Glutamatergic neuron (in vitro differentiated cells): ENCODE measurements at regions not wholly inside any gene's neighbourhood (a gene's known extent, or its start where the extent isn't known, plus 50 kb on each side); places are given as distances from the start of the nearest gene placed in this dataset.

Experiments
- DNase-seq: peaks from one replicate; pipeline ENCODE4 v3.0.0; 2022
- H3K27ac Mint-ChIP-seq: one replicate; pipeline ENCODE4 v1.8.0; 2020; ENCODE audit warnings: mild to moderate bottlenecking, mixed read lengths, inconsistent platforms; ENCODE audit not compliant: unreplicated experiment
- H3K27me3 Mint-ChIP-seq: one replicate; pipeline ENCODE4 v1.8.0; 2020; ENCODE audit warnings: mild to moderate bottlenecking, moderate library complexity, mixed read lengths, inconsistent platforms; ENCODE audit not compliant: unreplicated experiment
- H3K36me3 Mint-ChIP-seq: one replicate; pipeline ENCODE4 v1.8.0; 2020; ENCODE audit warnings: mild to moderate bottlenecking, mixed read lengths, inconsistent platforms; ENCODE audit not compliant: unreplicated experiment
- H3K4me1 Mint-ChIP-seq: one replicate; pipeline ENCODE4 v1.8.0; 2020; ENCODE audit warnings: mild to moderate bottlenecking, low read depth, mixed read lengths, inconsistent platforms; ENCODE audit not compliant: unreplicated experiment
- H3K4me3 Mint-ChIP-seq: one replicate; pipeline ENCODE4 v1.8.0; 2020; ENCODE audit warnings: mild to moderate bottlenecking, mixed read lengths, inconsistent platforms; ENCODE audit not compliant: unreplicated experiment
- H3K9me3 Mint-ChIP-seq: one replicate; pipeline ENCODE4 v1.8.0; 2020; ENCODE audit warnings: mild to moderate bottlenecking, moderate library complexity, mixed read lengths, inconsistent platforms; ENCODE audit not compliant: unreplicated experiment
- TF ChIP-seq, protein P1 (sequence below): fragments of 200-600 bp; sonication (generic); IDR thresholded peaks from one replicate; pipeline ENCODE4 v1.5.0; 2021; ENCODE audit not compliant: partially characterized antibody, unreplicated experiment

DNA sequence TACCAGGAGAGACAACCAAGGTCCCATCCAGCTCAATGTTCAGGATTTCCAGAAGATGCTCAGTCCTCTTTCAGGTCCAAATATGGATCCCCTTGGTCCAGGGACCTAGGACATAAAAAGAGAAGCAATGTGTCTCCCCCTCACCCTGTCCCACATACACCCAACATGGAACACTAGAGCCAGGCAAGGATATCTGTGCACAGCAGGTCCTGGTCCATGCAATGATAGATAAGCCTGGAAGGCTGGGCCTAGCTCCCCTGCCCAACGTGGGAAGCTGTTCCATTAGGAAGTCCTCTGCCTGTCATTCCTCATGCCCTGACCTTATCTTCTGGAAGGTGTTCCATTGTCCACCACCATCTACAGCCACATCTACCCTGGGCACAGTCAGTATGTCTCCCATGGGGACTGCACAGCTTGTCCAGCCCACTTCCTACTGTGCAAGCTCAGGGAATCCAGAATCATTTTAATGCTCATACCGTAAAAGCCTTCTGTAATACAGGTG, 1434.8 kb downstream of the TBC1D22A start:
- no peak overlapping the region for H3K27ac Mint-ChIP-seq
- no peaks in the 10 kb centered on the region for H3K4me1 Mint-ChIP-seq
- DNase-seq, result no peak
- H3K4me3 Mint-ChIP-seq, result no peak overlapping the region
- peaks cover 1% of the 10 kb centered on the region for H3K27me3 Mint-ChIP-seq
- peaks cover 9% of the 10 kb centered on the region for H3K9me3 Mint-ChIP-seq
- TF ChIP-seq, protein P1, sequence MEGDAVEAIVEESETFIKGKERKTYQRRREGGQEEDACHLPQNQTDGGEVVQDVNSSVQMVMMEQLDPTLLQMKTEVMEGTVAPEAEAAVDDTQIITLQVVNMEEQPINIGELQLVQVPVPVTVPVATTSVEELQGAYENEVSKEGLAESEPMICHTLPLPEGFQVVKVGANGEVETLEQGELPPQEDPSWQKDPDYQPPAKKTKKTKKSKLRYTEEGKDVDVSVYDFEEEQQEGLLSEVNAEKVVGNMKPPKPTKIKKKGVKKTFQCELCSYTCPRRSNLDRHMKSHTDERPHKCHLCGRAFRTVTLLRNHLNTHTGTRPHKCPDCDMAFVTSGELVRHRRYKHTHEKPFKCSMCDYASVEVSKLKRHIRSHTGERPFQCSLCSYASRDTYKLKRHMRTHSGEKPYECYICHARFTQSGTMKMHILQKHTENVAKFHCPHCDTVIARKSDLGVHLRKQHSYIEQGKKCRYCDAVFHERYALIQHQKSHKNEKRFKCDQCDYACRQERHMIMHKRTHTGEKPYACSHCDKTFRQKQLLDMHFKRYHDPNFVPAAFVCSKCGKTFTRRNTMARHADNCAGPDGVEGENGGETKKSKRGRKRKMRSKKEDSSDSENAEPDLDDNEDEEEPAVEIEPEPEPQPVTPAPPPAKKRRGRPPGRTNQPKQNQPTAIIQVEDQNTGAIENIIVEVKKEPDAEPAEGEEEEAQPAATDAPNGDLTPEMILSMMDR, result no peak
- peaks cover 9% of the 10 kb centered on the region for H3K36me3 Mint-ChIP-seq

DNA sequence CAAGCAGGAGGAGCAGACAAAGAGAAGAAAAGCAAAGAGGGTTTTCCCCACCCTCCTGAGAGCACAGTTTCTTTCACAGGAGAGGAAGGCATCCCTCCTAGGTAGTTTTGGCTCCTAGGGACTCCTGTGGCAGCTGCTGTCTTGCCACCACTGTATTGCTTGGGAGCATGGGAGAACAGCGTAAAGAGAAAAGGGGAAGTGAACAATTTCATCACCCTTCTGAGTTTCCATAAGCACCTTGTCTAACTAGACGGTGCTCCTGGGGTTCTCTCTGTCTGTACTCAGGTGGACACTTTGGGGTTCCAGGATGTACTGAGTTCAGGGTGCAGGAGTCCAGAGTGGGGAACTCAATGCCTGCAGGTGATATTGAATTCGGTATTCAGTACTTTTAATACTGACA, 1430.5 kb downstream of the TBC1D22A start:
- H3K9me3 Mint-ChIP-seq, result peaks cover 12% of the 10 kb centered on the region
- no peak for DNase-seq
- TF ChIP-seq, protein P1, result no peak
- H3K36me3 Mint-ChIP-seq, result peaks cover 9% of the 10 kb centered on the region
- H3K27ac Mint-ChIP-seq, result no peak overlapping the region
- H3K4me3 Mint-ChIP-seq, result no peak overlapping the region
- H3K27me3 Mint-ChIP-seq, result peaks cover 1% of the 10 kb centered on the region
- peaks cover 2% of the 10 kb centered on the region for H3K4me1 Mint-ChIP-seq

DNA sequence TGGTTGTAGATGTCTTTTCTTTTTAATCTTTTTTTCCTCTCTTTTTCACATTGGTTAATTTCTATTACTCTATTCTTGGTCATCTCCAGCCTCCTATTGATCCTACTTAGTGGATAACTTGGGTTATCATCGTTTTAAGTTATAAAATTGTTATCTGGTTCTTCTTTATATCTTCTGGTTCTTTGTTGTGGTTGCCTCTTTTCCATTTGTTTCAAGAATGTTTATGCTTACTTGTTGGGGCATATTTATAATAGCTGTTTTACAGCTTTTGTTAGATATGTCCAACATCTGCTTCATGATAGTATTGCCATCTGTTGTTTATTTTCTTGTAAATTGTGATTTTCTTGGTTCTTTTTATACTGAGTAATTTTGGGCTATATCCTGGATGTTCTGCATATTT, 1429.6 kb downstream of the TBC1D22A start:
- DNase-seq, result no peak
- H3K27me3 Mint-ChIP-seq, result peaks cover 1% of the 10 kb centered on the region
- TF ChIP-seq, protein P1, result no peak
- H3K27ac Mint-ChIP-seq, result no peak overlapping the region
- H3K4me1 Mint-ChIP-seq, result peaks cover 2% of the 10 kb centered on the region
- peaks cover 6% of the 10 kb centered on the region for H3K36me3 Mint-ChIP-seq
- peaks cover 11% of the 10 kb centered on the region for H3K9me3 Mint-ChIP-seq
- H3K4me3 Mint-ChIP-seq, result no peak overlapping the region

DNA sequence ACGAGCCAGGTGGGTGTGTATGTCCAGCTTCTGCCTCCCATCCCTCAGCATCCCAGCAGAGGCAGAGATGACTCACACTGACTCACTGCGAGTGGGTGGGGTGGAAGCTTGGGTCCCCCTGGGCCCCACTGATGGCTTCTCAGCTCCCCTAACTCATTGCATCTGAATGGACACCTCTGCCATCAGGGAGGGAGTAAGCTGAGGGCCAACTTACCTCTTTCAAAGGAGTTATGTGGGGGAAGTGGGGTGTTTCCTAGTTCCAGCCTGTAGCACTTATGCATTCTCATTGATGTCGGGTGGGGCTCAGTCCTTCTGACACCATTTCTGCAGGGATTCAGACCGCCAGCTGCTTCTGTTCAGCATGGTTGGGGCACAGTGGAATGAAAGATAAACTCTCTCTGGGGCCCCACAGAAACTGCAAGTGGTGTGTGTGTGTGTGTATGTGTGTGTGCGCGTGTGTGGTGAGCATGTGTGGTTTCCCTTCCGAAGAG, 1425.8 kb downstream of the TBC1D22A start:
- Mint-ChIP-seq H3K4me1 (peaks cover 2% of the 10 kb centered on the region), H3K36me3 (peaks cover 16% of the 10 kb centered on the region), H3K27ac (no peak overlapping the region), H3K9me3 (peaks cover 14% of the 10 kb centered on the region), H3K27me3 (peaks cover 1% of the 10 kb centered on the region), H3K4me3 (no peak overlapping the region)
- TF ChIP-seq, protein P1, result no peak
- no peak for DNase-seq

DNA sequence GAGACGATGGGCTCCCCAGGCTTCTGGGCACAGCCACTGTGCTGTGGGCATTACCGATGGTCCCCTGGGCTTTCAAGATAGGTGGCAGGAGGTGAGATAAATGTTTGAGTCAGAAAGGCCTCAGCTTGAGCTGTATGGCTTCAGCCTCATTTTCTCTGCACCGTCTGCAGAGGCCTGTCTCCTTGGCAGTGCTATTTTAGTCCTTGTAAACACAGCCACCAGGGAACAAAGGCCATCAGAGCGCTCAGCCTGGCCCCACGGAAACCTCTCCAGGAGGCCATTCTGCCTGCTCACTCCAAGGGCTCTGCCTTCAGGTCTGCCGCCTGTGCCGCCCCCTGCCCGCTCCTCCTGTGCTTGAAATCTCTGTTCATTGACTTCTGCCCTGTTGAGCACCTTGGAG, 1424.9 kb downstream of the TBC1D22A start:
- Mint-ChIP-seq H3K27me3 (peaks cover 1% of the 10 kb centered on the region), H3K36me3 (peaks cover 15% of the 10 kb centered on the region), H3K9me3 (peaks cover 12% of the 10 kb centered on the region), H3K27ac (no peak overlapping the region), H3K4me1 (peaks cover 2% of the 10 kb centered on the region), H3K4me3 (no peak overlapping the region)
- TF ChIP-seq, protein P1, result no peak
- DNase-seq, result no peak
